ENCODE measurements at regions not wholly inside any gene's neighbourhood (a gene's known extent, or its start where the extent isn't known, plus 50 kb on each side); places are given as distances from the start of the nearest gene placed in this dataset.

DNA sequence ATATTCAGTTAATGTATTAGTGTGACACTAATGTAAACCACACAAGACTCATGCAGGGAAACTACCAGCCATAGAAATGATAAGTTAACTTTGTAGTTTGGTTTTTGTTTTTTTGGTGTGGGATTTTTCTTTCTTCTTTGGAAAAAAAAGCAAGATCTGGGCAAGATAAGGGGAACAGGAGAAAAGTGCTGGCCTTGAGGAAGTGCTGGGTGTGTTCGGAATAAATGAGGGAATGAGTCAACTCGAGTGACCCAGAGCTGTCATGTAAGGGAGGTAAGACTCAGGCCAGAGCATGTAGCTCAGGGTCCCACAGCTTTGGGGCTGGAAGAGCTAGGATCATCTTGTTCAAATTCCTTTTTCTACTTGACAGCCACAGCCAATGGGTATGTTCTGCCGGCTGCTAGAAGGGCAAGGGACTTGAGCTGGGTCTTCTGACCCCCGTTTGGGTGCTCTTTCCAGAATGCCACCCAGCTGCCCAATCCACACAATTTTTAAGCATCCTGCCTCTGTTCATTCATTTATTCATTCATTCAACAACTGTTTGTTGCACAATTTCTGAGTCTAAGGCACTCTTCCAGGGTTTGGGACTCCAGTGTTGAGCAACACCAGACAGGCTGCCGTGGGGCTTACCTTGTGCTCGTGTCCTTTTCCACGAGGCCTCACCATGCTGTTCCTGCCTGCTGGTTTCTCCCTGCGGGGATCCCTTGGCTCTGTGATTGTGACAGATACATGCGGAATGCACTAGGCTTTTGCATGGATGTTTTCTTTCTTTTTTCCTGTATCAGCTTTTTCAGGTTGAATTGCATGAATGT lies 54.5 kb downstream of the CLDN34 start:
- DNase-seq (ENCODE audit: low read depth in 2 of 2): no peak

DNA sequence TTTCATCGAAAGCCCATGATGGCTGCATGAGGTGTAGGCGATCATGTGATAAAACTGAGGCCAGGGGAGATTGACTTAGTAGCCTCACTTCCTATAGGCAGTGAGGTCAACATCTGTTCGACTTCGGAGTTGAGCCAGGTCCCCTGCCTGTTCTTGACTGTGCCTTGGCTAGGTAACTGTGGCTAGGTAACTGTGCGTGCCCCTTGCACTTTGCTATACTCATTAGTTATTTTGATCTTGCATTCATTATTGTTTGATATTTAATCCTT lies 55.0 kb downstream of the CLDN34 start:
- DNase-seq (ENCODE audit: low read depth in 2 of 2): no peak

DNA sequence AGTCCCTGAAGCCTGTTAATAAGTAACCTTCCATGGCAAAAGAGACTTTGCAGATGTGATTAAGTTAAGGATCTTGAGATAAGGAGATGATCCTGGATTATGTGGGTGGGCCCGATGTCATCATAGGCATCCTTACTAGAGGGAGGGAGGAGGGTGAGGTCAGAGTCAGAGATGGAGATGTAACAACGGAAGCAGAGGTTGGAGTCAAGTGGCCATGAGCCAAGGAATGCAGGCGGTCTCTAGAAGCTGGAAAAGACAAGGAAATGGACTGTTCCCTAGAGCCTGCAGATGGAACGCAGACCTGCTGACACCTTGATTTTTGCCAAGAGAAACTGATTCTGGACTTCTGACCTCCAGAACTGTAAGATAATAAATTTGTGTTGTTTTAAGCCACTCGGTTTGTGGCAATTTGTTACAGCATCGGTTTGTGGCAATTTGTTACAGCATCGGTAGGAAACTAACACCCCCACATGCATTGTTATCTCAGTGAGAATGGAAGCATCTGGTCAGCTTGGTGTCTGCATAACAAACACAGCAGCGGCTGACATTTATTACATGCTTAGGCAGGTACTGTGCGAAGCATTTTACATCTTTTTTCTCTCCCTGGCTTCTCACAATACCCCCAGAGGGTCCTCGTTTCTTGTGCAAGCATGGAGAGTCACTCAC lies 55.6 kb downstream of the CLDN34 start:
- no peak for DNase-seq (ENCODE audit: low read depth in 2 of 2)

DNA sequence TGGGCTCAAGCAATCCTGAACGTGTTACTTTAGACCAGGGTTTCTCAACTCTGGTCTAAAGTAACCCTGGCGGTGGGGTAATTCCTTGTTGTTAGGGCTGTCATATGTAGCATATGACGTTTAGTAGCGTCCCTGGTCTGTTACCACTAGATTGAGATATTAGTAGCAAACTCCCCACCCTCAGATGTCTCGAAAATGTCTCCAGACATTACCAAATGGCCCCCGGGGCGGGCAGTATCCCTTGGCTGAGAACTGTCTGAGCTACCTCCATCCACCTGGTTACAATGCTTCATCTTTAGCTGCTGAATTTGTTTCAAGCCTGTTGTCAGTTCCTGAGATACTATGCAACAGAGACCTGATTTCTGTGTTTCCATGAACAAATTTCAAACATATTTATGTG lies 56.7 kb downstream of the CLDN34 start:
- DNase-seq (ENCODE audit: low read depth in 2 of 2): no peak

- no peak for DNase-seq (ENCODE audit: low read depth in 2 of 2)
These were observed 58.8 kb downstream of the CLDN34 start for GRCh38 chrX:10025742-10026493.

DNA sequence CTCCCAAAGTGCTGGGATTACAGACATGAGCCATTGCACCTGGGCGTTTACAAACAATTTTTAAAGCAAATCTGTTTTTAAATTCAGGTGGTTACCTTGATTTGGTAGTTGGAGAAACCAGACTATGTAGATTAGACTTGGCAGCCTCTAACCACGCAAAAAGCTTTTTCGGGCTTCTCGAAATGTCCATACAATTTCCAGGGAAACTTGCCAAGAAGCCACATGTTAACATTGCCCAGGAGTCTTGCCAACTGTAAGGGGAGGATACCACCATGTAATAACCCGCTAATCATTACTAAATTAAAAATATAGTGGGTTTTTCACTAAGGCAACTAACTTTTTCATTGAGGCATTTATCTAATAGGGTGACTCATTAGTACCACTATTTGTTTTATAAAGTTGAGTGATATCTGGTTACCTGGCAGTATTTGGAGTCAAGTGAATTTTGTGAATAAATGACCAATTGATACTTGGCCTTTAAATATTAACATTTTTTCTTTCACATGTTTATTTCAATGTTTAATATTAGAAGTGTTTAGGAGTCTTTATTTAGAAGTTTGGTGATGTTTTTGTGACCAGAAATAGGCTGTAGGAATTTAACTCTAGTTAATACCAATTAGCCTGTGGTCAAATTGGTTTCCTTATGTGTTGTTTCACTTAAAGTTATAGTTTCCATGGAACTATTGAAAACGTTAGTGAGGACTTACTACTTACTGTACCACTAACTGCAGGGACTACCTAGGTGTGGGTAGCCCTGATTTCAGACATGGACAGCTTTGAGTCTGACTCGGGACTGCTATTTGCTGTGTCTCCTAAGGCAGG lies 61.3 kb downstream of the CLDN34 start:
- no peak for DNase-seq (ENCODE audit: low read depth in 2 of 2)

- no peak for DNase-seq (ENCODE audit: low read depth in 2 of 2)
These were observed 63.4 kb downstream of the CLDN34 start for GRCh38 chrX:10030570-10030969.

DNA sequence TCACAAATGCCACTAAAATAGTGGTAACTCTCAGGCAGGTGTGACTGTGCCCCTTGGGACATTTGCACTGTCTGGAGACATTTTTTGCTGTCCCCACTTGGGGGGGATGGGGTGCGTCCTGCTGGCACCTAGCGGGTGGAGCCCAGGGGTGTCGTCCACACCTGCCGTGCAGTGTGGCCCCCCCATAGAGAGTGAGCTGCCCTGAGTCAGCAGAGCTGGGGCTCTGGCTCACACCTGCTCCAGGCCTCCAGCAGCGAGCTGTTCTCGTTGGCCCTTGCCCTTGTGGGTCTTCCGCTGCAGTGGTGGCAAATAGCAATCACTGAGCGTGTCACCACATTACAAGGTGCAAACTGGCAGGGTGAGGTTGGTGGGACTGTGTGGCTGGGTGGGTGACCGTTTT lies 64.6 kb downstream of the CLDN34 start:
- no peak for DNase-seq (ENCODE audit: low read depth in 2 of 2)

DNA sequence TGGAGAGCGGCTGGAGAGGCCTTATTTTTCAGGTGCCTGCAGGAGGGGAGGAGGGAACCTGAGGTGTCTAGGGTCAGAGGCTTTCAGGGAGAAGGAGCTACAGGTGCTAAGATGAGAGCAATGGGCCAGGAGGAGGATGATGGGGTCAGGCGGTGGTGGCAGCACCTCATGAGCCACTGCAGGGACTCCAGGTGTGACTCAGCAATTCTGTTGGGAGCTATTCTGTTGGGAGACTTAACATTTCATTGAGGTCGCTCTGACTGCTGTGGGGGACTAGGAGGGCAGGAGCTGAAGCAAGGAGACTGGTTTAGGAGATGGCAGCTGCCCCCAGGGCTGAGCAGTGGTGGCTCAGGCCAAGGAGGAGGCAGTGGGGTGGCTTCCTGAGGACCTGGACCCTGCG lies 65.0 kb downstream of the CLDN34 start:
- DNase-seq (ENCODE audit: low read depth in 2 of 2): no peak

GRCh38 chrX:10033375-10034007 lies 66.3 kb downstream of the CLDN34 start:
- no peak for DNase-seq (ENCODE audit: low read depth in 2 of 2)

GRCh38 chrX:10034740-10035260 lies 67.6 kb downstream of the CLDN34 start:
- DNase-seq (ENCODE audit: low read depth in 2 of 2): no peak

GRCh38 chrX:10038585-10038984 lies 71.4 kb downstream of the CLDN34 start:
- DNase-seq (ENCODE audit: low read depth in 2 of 2): no peak

GRCh38 chrX:10039821-10040793 lies 72.9 kb downstream of the CLDN34 start:
- DNase-seq (ENCODE audit: low read depth in 2 of 2): no peak

GRCh38 chrX:10040961-10041360 lies 73.8 kb downstream of the CLDN34 start:
- no peak for DNase-seq (ENCODE audit: low read depth in 2 of 2)

DNA sequence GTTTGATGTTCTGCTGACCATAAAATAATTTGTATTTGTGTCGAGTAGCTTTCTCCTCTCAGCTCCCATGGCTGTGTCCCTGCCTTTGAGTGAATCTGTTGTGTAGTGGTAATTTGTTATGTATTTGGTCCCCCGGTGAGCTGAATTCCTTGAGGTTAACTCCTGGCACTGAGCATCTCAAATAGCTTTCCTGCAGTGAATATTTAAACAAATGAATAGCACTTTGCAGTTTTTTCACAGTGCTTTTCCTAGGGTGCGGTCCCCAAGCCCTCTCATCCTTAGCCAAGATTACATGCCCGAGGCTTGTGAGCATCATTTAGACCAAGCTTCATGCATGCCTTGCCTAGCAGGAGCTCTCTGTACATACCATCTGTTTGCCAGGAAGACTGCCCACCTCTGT lies 74.2 kb downstream of the CLDN34 start:
- DNase-seq (ENCODE audit: low read depth in 2 of 2): no peak

DNA sequence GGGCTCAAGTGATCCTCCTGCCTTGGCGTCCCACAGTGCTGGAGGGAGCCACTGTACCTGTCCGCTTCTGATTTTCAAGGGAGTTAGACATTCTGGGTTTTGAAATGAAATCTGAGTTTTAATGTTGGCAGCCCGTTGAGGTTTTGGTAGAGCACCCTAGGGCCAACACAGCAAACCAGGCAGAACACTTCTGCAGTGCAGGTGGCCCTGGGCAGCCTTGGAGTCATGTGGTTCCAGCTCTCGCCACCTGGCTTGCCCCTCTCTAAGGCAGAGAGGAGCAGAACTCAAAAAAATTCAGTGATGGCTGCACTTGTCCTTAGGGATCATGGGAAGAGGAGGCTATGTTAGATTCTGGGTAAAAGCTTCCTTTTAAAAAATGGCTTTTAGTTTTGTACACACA lies 74.9 kb downstream of the CLDN34 start:
- DNase-seq (ENCODE audit: low read depth in 2 of 2): no peak

GRCh38 chrX:10043386-10043785 lies 76.2 kb downstream of the CLDN34 start:
- DNase-seq (ENCODE audit: low read depth in 2 of 2): no peak

- DNase-seq (ENCODE audit: low read depth in 2 of 2): no peak
These were observed 76.9 kb downstream of the CLDN34 start for GRCh38 chrX:10044021-10044420.

GRCh38 chrX:10045327-10046000 lies 78.3 kb downstream of the CLDN34 start:
- DNase-seq (ENCODE audit: low read depth in 2 of 2): no peak

GRCh38 chrX:10047133-10047532 lies 80.0 kb downstream of the CLDN34 start:
- no peak for DNase-seq (ENCODE audit: low read depth in 2 of 2)

Measured in stimulated activated CD4-positive, alpha-beta T cell treated with anti-CD3 and anti-CD28 coated beads, Interleukin-15, amount 100 ng/mL, for 48 hours (primary cell).